Activated naive CD8-positive, alpha-beta T cell treated with anti-CD3 and anti-CD28 coated beads, Interleukin-2, amount 10 ng/mL, durations not matched to agents 7 days and 5 days (primary cell): ENCODE measurements at regions not wholly inside any gene's neighbourhood (a gene's known extent, or its start where the extent isn't known, plus 50 kb on each side); places are given as distances from the start of the nearest gene placed in this dataset.

ENCODE experiments used
- ATAC-seq: fragments of 150-1000 bp; cut with Tn5 transposase; one replicate; pipeline ENCODE4 v1.10.0; 2021; ENCODE audit warnings: low read depth, moderate library complexity
- POLR2A ChIA-PET: fragments of 350-600 bp; sonication (Branson Sonifier 250); formaldehyde crosslinking; loops from one replicate; lab custom pipeline; 2021; ENCODE audit warnings: antibody characterized with exemption; lab: Charles Lee
- DNase-seq: peaks from one replicate; pipeline ENCODE4 v3.0.0; 2021
- H3K27ac Mint-ChIP-seq: one replicate; pipeline ENCODE4 v1.8.0; 2022; ENCODE audit warnings: mild to moderate bottlenecking, mixed read lengths
- H3K27me3 Mint-ChIP-seq: one replicate; pipeline ENCODE4 v1.8.0; 2022; ENCODE audit warnings: mild to moderate bottlenecking, moderate library complexity, mixed read lengths
- H3K36me3 Mint-ChIP-seq: one replicate; pipeline ENCODE4 v1.8.0; 2021; ENCODE audit warnings: mild to moderate bottlenecking, mixed read lengths
- H3K4me1 Mint-ChIP-seq: one replicate; pipeline ENCODE4 v1.8.0; 2021; ENCODE audit warnings: mixed read lengths
- H3K4me3 Mint-ChIP-seq: one replicate; pipeline ENCODE4 v1.8.0; 2022; ENCODE audit warnings: mild to moderate bottlenecking, moderate library complexity, mixed read lengths
- H3K9me3 Mint-ChIP-seq: one replicate; pipeline ENCODE4 v1.8.0; 2021; ENCODE audit warnings: mixed read lengths

DNA sequence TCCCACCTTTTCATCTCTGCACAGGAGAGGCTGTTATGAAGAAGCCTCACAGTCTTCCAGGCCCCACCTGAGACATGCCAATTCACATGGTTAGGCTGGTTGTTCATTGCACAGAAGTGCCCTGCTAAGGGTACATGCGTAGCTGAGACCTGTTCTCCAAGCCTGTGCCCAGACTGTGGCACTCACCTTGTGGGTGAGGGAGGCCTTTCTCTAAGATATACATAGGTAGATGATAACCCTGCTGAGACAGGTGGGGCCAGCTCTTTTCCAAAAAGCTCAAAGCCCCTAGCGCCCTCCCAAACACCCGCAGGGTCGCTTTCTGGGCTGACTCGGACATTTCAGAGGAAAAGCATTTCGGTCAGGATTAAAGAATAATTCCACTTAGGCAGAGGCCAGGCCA, 53.5 kb upstream of the ZNF507 start:
- H3K27me3 Mint-ChIP-seq, result peaks cover 7% of the 10 kb centered on the region
- H3K27ac Mint-ChIP-seq, result no peak overlapping the region
- no peak overlapping the region for H3K4me3 Mint-ChIP-seq
- ATAC-seq, result no peak
- no peaks in the 10 kb centered on the region for H3K9me3 Mint-ChIP-seq
- no peaks in the 10 kb centered on the region for H3K36me3 Mint-ChIP-seq
- H3K4me1 Mint-ChIP-seq, result no peaks in the 10 kb centered on the region
- POLR2A ChIA-PET, result no interaction called here
- no peak for DNase-seq

GRCh38 chr19:32294871-32295438, 50.5 kb upstream of the ZNF507 start:
- Mint-ChIP-seq H3K27ac (no peak overlapping the region), H3K27me3 (peaks cover 17% of the 10 kb centered on the region), H3K4me3 (no peak overlapping the region), H3K4me1 (no peaks in the 10 kb centered on the region), H3K9me3 (no peaks in the 10 kb centered on the region), H3K36me3 (no peaks in the 10 kb centered on the region)
- POLR2A ChIA-PET, result no interaction called here
- DNase-seq, result no peak
- no peak for ATAC-seq
